CD4-positive, CD25-positive, alpha-beta regulatory T cell (primary cell): ENCODE measurements at regions not wholly inside any gene's neighbourhood (a gene's known extent, or its start where the extent isn't known, plus 50 kb on each side); places are given as distances from the start of the nearest gene placed in this dataset.

Experiments
- ATAC-seq, 2 donors: fragments of 150-1000 bp; cut with Tn5 transposase; one replicate each; pipeline ENCODE4 v1.10.0; 2021; ENCODE audit warnings: low read depth in 2 of 2, moderate number of reproducible peaks in 2 of 2, moderate library complexity in 1 of 2
- DNase-seq, 3 donors: peaks; one replicate each; pipeline versions ENCODE4 v3.0.0 to v3.0.0-alpha.2; 2012 to 2022; ENCODE audit warnings: mixed read lengths in 1 of 3
- H3K27ac ChIP-seq: one replicate; pipeline ENCODE4 v1.7.0; 2013; ENCODE audit warnings: mild to moderate bottlenecking, low read length; ENCODE audit not compliant: insufficient read depth, poor library complexity, severe bottlenecking
- H3K27me3 ChIP-seq: one replicate; pipeline ENCODE4 v1.7.0; 2013; ENCODE audit warnings: low read length; ENCODE audit not compliant: control insufficient read depth, insufficient read depth
- H3K36me3 ChIP-seq: one replicate; pipeline ENCODE4 v1.7.0; 2013; ENCODE audit warnings: mild to moderate bottlenecking, low read length, moderate library complexity; ENCODE audit not compliant: control insufficient read depth, insufficient read depth
- H3K4me1 ChIP-seq: 2 replicates; pipeline ENCODE4 v1.7.0; 2013; ENCODE audit warnings: mild to moderate bottlenecking, low read length; ENCODE audit not compliant: insufficient read depth, control insufficient read depth, poor library complexity, severe bottlenecking
- H3K4me3 ChIP-seq: one replicate; pipeline ENCODE4 v1.7.0; 2013; ENCODE audit warnings: low read depth, mild to moderate bottlenecking, low read length, moderate library complexity
- H3K9me3 ChIP-seq, 2 experiments: 1 replicate in 1 of 2; 2 replicates in 1 of 2; pipeline ENCODE4 v1.7.0; 2013; ENCODE audit warnings: low read length in 2 of 2, mild to moderate bottlenecking in 1 of 2, moderate library complexity in 1 of 2; ENCODE audit not compliant: control insufficient read depth in 2 of 2
- H3K27ac Mint-ChIP-seq, 3 donors: one replicate each; pipeline ENCODE4 v1.8.0; 2020 to 2022; ENCODE audit warnings: mild to moderate bottlenecking in 3 of 3, mixed read lengths in 3 of 3, moderate library complexity in 2 of 3
- H3K27me3 Mint-ChIP-seq: one replicate; pipeline ENCODE4 v1.8.0; 2022; ENCODE audit warnings: mild to moderate bottlenecking, mixed read lengths
- H3K36me3 Mint-ChIP-seq: one replicate; pipeline ENCODE4 v1.8.0; 2020; ENCODE audit warnings: mixed read lengths
- H3K4me1 Mint-ChIP-seq, 4 donors: one replicate each; pipeline ENCODE4 v1.8.0; 2020 to 2022; ENCODE audit warnings: mixed read lengths in 4 of 4, mild to moderate bottlenecking in 1 of 4
- H3K4me3 Mint-ChIP-seq, 4 donors: one replicate each; pipeline ENCODE4 v1.8.0; 2020 to 2022; ENCODE audit warnings: mild to moderate bottlenecking in 4 of 4, mixed read lengths in 4 of 4, moderate library complexity in 3 of 4
- H3K9me3 Mint-ChIP-seq, 7 donors: one replicate each; pipeline ENCODE4 v1.8.0; 2020 to 2022; ENCODE audit warnings: mixed read lengths in 7 of 7, mild to moderate bottlenecking in 3 of 7, moderate library complexity in 2 of 7

DNA sequence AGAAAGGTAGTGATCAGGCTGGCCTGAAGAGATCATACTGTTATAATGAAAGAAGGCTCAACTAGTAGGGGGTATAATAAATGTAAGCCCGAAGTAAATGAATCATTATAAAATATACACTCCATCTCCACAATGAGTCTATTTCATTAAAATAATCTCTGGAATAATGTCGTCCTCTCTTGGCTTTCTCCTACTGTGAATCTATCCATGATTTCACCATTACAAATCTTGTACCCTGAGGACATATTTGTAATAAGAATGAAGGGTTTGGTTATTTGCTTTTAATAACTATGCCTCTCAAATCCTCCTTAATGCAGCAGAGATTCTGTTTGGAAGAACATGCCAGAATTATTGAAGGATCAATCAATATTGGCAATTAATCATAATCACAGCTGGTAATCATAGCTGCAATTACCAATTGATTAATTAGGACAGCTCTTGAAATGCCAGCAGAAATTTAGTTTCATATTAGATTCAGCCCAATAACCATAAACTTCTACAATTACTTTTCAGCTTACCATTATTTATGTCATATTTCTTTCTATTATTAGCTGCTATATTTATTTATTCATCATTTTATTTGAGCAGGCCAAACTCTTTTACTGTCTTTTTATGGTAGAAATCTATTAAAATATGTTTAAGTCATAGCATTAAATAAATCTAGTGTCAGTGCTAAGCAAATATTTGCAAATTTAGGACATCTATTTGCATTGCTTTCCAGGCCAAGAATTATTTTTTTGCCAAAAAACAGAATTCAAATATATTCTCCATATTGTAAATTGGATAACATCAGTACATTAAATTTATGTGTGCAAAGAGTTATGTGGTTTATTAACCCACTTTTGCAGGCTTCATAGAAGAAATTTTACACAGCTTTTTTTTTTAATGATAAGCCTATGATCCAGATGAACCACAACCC, 588.4 kb upstream of the LRRC4C start:
- H3K4me1 Mint-ChIP-seq = no peaks in the 10 kb centered on the region
- no peaks in the 10 kb centered on the region for H3K36me3 Mint-ChIP-seq
- Histone ChIP-seq H3K4me1 (no peaks in the 10 kb centered on the region), H3K4me3 (no peak overlapping the region), H3K9me3 (no peaks in the 10 kb centered on the region), H3K27ac (no peak overlapping the region), H3K36me3 (no peaks in the 10 kb centered on the region), H3K27me3 (no peaks in the 10 kb centered on the region)
- no peak for ATAC-seq
- no peaks in the 10 kb centered on the region for H3K27me3 Mint-ChIP-seq
- no peak overlapping the region for H3K4me3 Mint-ChIP-seq
- no peak for DNase-seq
- peaks cover 4 to 33% (median 9%) of the 10 kb centered on the region in 7 donors for H3K9me3 Mint-ChIP-seq
- H3K27ac Mint-ChIP-seq = no peak overlapping the region

GRCh38 chr11:42049186-42049585, 589.7 kb upstream of the LRRC4C start:
- Mint-ChIP-seq H3K4me3 (no peak overlapping the region), H3K27me3 (no peaks in the 10 kb centered on the region), H3K36me3 (no peaks in the 10 kb centered on the region), H3K9me3 (peaks cover 2 to 38% (median 9%) of the 10 kb centered on the region in 7 donors), H3K4me1 (no peaks in the 10 kb centered on the region), H3K27ac (no peak overlapping the region)
- H3K27ac ChIP-seq = no peak overlapping the region
- H3K4me3 ChIP-seq = no peak overlapping the region
- H3K36me3 ChIP-seq = no peaks in the 10 kb centered on the region
- H3K27me3 ChIP-seq = no peaks in the 10 kb centered on the region
- ATAC-seq = no peak
- no peak for DNase-seq
- H3K4me1 ChIP-seq = no peaks in the 10 kb centered on the region
- no peaks in the 10 kb centered on the region for H3K9me3 ChIP-seq

GRCh38 chr11:42049650-42050049, 590.2 kb upstream of the LRRC4C start:
- H3K27ac ChIP-seq = no peak overlapping the region
- no peak overlapping the region for H3K4me3 ChIP-seq
- DNase-seq (no peak), ATAC-seq (no peak)
- H3K27ac Mint-ChIP-seq = no peak overlapping the region
- H3K4me1 ChIP-seq = no peaks in the 10 kb centered on the region
- no peaks in the 10 kb centered on the region for H3K9me3 ChIP-seq
- no peaks in the 10 kb centered on the region for H3K27me3 ChIP-seq
- H3K36me3 Mint-ChIP-seq = no peaks in the 10 kb centered on the region
- H3K27me3 Mint-ChIP-seq = no peaks in the 10 kb centered on the region
- H3K4me3 Mint-ChIP-seq = no peak overlapping the region
- no peaks in the 10 kb centered on the region for H3K36me3 ChIP-seq
- no peaks in the 10 kb centered on the region for H3K4me1 Mint-ChIP-seq
- peaks cover 0 to 37% (median 7%) of the 10 kb centered on the region in 7 donors for H3K9me3 Mint-ChIP-seq

DNA sequence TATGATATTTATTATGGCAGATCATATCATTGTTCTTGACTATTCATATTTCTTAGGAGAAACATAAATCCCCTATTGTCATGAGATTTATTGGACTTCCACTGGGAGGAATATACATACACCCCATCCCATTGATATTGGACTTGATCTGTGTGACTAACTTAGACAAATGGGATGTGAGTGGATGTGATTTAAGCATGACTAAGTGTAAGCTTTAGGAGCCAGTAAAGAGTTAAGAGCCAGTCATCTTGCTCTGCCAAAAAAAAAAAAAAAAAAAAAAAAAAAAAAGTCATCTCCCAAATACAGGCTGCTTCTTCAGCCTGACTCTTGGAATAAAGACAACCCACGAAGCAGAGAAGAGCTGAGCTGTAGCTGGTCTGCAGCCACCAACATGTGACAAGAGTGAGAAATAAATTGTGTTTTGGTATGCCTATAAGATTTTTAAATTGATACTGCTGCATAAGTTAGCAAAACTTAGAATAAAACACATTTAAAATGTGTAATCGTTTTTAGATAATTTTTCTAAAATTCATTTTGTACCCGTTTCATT, 595.0 kb upstream of the LRRC4C start:
- Histone ChIP-seq H3K9me3 (no peaks in the 10 kb centered on the region), H3K4me1 (no peaks in the 10 kb centered on the region), H3K27ac (no peak overlapping the region), H3K4me3 (no peak overlapping the region), H3K36me3 (no peaks in the 10 kb centered on the region), H3K27me3 (no peaks in the 10 kb centered on the region)
- Mint-ChIP-seq H3K9me3 (peaks cover 3 to 31% (median 10%) of the 10 kb centered on the region in 7 donors), H3K27me3 (no peaks in the 10 kb centered on the region), H3K27ac (no peak overlapping the region), H3K36me3 (no peaks in the 10 kb centered on the region), H3K4me1 (no peaks in the 10 kb centered on the region), H3K4me3 (no peak overlapping the region)
- ATAC-seq (no peak), DNase-seq (no peak)

- ATAC-seq = no peak
- no peak overlapping the region for H3K27ac Mint-ChIP-seq
- no peak overlapping the region for H3K4me3 Mint-ChIP-seq
Measured at GRCh38 chr11:42055606-42056005, 596.2 kb upstream of the LRRC4C start.

GRCh38 chr11:42058794-42059193, 599.3 kb upstream of the LRRC4C start:
- H3K4me1 ChIP-seq = no peaks in the 10 kb centered on the region
- no peak overlapping the region for H3K27ac Mint-ChIP-seq
- DNase-seq = no peak
- no peaks in the 10 kb centered on the region for H3K36me3 Mint-ChIP-seq
- no peaks in the 10 kb centered on the region for H3K27me3 Mint-ChIP-seq
- no peak overlapping the region for H3K27ac ChIP-seq
- no peak overlapping the region for H3K4me3 ChIP-seq
- H3K9me3 ChIP-seq = no peaks in the 10 kb centered on the region
- no peaks in the 10 kb centered on the region for H3K4me1 Mint-ChIP-seq
- no peaks in the 10 kb centered on the region for H3K36me3 ChIP-seq
- H3K27me3 ChIP-seq = no peaks in the 10 kb centered on the region
- no peak overlapping the region for H3K4me3 Mint-ChIP-seq
- H3K9me3 Mint-ChIP-seq = peaks cover 0 to 13% (median 7%) of the 10 kb centered on the region in 7 donors
- no peak for ATAC-seq

More at GRCh38 chr11:42055606-42056005, 596.2 kb upstream of the LRRC4C start:
- Histone ChIP-seq H3K36me3 (no peaks in the 10 kb centered on the region), H3K27ac (no peak overlapping the region), H3K4me3 (no peak overlapping the region), H3K9me3 (no peaks in the 10 kb centered on the region), H3K27me3 (no peaks in the 10 kb centered on the region), H3K4me1 (no peaks in the 10 kb centered on the region)
- no peak for DNase-seq
- no peaks in the 10 kb centered on the region for H3K4me1 Mint-ChIP-seq
- peaks cover 3 to 24% (median 7%) of the 10 kb centered on the region in 7 donors for H3K9me3 Mint-ChIP-seq
- no peaks in the 10 kb centered on the region for H3K36me3 Mint-ChIP-seq
- no peaks in the 10 kb centered on the region for H3K27me3 Mint-ChIP-seq

DNA sequence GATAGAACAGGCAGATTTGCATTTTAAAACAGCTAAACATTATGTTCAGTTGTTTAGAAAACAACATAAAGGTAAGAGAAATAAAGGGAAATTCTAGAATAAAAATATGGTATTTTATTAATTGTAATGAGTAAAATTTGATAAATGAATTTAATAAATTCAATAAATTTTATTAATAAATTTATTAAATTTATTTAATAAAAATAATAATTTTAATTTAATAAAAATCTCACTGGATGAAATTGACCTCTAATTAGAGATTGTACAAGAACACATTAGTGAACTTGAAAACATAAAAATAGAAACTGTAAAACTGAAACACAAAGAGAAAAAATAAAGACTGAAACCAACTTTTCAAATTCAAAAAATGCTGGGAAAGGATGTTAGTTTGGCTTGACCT, 605.7 kb upstream of the LRRC4C start:
- no peaks in the 10 kb centered on the region for H3K36me3 ChIP-seq
- ATAC-seq = no peak
- no peaks in the 10 kb centered on the region for H3K4me1 Mint-ChIP-seq

More for the DNA sequence above, 605.7 kb upstream of the LRRC4C start:
- no peak overlapping the region for H3K27ac ChIP-seq
- H3K27me3 ChIP-seq = no peaks in the 10 kb centered on the region
- Mint-ChIP-seq H3K27ac (no peak overlapping the region), H3K4me3 (no peak overlapping the region), H3K9me3 (peaks cover 0 to 17% (median 5%) of the 10 kb centered on the region in 7 donors), H3K36me3 (no peaks in the 10 kb centered on the region), H3K27me3 (no peaks in the 10 kb centered on the region)
- no peak overlapping the region for H3K4me3 ChIP-seq
- no peaks in the 10 kb centered on the region for H3K4me1 ChIP-seq
- H3K9me3 ChIP-seq = peaks cover 0 to 3% of the 10 kb centered on the region in 2 experiments
- DNase-seq = no peak
